ENCODE measurements at regions not wholly inside any gene's neighbourhood (a gene's known extent, or its start where the extent isn't known, plus 50 kb on each side); places are given as distances from the start of the nearest gene placed in this dataset.

DNA sequence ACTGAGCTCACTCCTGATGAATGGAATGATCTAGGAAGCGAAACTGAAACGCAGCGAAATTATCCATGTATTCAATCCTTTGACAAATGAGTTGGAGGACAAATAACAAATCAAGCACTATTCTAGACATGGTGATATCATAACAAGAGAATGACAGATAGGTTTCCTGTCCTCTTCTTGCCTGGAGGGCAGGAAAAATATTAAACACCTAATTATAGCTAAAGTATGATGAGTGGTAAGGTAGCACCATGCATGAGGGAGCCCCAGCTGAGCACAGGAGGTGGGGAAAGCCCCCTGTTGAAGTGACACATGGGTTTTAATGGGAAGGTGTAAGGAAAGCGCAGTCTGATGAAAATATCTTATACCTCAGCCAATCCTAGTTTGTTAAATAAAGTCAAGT is 225.2 kb downstream of the NPR3 start:
- TF ChIP-seq, protein P1, sequence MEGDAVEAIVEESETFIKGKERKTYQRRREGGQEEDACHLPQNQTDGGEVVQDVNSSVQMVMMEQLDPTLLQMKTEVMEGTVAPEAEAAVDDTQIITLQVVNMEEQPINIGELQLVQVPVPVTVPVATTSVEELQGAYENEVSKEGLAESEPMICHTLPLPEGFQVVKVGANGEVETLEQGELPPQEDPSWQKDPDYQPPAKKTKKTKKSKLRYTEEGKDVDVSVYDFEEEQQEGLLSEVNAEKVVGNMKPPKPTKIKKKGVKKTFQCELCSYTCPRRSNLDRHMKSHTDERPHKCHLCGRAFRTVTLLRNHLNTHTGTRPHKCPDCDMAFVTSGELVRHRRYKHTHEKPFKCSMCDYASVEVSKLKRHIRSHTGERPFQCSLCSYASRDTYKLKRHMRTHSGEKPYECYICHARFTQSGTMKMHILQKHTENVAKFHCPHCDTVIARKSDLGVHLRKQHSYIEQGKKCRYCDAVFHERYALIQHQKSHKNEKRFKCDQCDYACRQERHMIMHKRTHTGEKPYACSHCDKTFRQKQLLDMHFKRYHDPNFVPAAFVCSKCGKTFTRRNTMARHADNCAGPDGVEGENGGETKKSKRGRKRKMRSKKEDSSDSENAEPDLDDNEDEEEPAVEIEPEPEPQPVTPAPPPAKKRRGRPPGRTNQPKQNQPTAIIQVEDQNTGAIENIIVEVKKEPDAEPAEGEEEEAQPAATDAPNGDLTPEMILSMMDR (optimal IDR thresholded peaks at IDR 0.05 in 1 of 3, IDR thresholded peaks at IDR 0.05 in 1 of 3, conservative IDR thresholded peaks at IDR 0.05 in 1 of 3; ENCODE audit: extremely low read depth in 1 of 3, insufficient read depth in 2 of 3, low read length in 3 of 3) = no peak
- TF ChIP-seq EZH2 (IDR thresholded peaks at IDR 0.05; ENCODE audit: low read length) = no peak
